AML-193 (cell line): ENCODE measurements at regions not wholly inside any gene's neighbourhood (a gene's known extent, or its start where the extent isn't known, plus 50 kb on each side); places are given as distances from the start of the nearest gene placed in this dataset.

ENCODE experiments used
- DNase-seq, 2 experiments: peaks; one replicate each; lab custom pipeline; 2025; lab: John Stamatoyannopoulos, UW

- no peak for DNase-seq
Measured at GRCh38 chr18:34594266-34594665, 115.8 kb upstream of the DTNA start.

DNA sequence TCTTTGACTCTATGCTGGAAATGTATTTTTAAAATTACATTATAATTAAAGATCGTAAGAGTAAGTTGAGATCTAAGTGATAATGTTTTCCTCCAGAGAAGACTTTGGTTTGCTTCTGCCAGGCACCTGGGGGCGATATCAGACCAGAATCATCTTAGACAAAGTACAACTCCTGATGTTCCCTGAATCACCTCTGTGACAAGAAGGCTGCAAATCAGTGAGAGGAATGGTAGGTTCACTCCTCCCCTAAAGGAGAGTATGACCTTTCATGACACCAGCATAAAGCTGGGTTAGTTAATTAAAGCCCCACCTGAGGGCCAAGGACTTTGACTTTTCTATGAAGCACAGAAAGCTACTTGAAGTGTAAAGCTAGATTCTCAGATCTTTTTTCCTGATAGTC, 114.4 kb upstream of the DTNA start:
- peak in 1 of 2 experiments; percentile 2 for DNase-seq

DNA sequence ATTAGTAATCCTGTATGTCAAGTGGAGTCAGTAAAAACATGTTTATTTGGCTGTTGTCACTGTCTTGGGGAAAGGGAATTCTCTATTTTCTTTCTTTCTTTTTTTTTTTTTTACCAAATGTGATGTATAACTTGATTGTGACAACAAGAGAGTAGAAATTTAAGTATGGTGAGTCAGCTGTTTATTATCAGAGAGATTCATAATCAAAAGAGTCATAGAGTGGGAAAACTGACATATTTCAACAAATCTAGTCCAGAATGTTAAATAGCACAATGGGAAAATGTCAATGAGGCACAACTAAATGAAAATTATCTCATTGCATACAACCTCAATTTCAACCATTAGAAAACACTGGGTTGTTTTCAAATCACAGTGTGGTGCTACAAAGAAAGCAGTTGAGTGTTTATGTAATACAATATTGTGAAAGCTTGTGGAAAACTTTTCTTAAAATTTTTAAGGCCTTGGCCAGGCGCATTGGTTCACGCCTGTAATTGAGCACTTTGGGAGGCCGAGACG, 111.9 kb upstream of the DTNA start:
- no peak for DNase-seq

- no peak for DNase-seq
Measured at GRCh38 chr18:34600158-34600557, 109.9 kb upstream of the DTNA start.

- no peak for DNase-seq
Measured at GRCh38 chr18:34600874-34601656, 109.0 kb upstream of the DTNA start.

DNA sequence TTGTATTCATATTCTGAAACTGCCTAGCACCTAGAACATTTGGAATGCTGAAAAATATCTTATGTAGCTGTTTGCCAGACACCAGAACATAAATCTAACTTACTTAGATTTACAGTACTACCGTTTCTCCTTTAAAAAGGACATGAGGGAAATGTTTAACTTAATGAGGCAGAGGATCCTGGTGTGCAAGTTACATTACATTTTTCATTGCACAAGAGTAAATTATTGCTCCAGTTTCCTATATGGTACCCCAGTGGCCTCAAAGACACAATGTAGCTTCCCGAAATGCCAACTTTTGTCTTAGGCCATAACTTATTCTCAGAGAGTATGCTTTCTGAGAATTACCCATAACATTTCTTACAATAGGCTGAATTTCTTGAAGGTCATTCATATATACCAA, 105.5 kb upstream of the DTNA start:
- peak; percentile 3 to 12 for DNase-seq

- no peak for DNase-seq
Measured at GRCh38 chr18:34606851-34607250, 103.2 kb upstream of the DTNA start.

DNA sequence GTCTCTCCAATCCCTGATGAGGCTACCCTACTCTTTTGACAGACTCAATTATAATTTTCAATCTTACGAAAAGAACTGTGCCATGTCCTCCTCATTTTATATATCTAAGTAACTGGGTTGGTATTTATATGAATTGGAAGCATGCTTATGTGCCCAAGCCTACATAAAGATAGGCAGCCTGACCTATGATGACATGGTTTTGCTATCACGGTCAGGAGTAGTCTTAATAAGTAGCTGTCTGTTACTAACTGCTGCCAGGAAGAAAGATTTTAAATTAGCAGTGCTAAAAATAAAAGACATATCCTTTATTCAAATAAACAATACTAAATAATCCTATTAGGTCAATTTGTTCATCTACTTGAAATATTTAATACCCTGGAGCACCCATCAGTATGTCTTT, 102.0 kb upstream of the DTNA start:
- no peak for DNase-seq

DNA sequence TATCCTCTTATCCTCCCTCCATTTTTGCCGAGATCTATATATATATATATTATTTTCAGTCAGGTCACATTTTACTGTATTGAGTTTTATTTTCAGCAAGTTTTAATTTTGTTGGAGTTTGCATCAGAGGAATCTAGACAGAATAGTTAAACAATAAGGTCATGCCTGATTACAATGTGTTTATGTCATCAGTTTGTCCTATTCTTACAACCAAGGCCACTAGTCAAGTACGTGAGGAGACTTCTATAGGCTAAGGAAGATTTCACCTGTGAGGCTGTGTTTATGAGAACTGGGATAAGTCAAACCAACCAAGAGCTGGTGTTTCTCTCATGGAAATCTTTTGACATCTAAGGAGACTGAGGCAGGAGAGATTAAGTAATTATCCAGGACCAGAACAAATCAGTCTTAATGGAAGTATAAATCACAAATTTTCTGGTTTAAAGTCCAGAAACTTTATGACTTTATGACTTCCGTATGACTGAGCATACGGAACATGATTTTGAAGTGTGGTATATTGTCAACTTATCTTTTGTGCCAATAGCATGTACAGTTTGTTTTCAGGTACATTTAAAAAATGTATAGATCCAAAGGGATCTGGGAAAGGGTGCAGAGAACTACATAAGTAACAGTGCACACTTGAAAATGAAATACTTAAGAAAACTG, 100.0 kb upstream of the DTNA start:
- DNase-seq: no peak

- DNase-seq: no peak
Measured at GRCh38 chr18:34611904-34612303, 98.2 kb upstream of the DTNA start.

- no peak for DNase-seq
Measured at GRCh38 chr18:34620258-34620861, 89.7 kb upstream of the DTNA start.

GRCh38 chr18:34623557-34623956, 86.5 kb upstream of the DTNA start:
- DNase-seq: no peak

DNA sequence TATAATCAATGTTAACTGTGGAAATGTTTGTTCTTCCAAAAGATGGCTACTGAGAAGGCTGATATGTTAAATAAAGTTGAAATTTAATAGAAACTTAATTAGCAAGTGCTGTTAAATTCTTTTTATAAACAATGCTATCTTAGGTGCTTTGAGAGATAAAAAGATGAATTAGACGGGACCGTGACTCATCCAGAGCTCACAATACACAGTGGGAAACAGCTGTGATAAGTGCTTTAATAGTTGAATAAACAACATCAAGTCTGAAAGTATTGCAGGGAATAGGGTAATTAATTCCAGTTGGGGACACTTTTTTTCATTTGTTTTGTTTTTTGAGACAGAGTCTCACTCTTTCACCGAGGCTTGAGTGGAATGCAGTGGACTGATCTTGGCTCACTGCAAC, 85.5 kb upstream of the DTNA start:
- DNase-seq: no peak

- no peak for DNase-seq
Measured at GRCh38 chr18:34626404-34627136, 83.5 kb upstream of the DTNA start.

- no peak for DNase-seq
Measured at GRCh38 chr18:34627137-34627920, 82.8 kb upstream of the DTNA start.

GRCh38 chr18:34631093-34631966, 78.8 kb upstream of the DTNA start:
- no peak for DNase-seq

DNA sequence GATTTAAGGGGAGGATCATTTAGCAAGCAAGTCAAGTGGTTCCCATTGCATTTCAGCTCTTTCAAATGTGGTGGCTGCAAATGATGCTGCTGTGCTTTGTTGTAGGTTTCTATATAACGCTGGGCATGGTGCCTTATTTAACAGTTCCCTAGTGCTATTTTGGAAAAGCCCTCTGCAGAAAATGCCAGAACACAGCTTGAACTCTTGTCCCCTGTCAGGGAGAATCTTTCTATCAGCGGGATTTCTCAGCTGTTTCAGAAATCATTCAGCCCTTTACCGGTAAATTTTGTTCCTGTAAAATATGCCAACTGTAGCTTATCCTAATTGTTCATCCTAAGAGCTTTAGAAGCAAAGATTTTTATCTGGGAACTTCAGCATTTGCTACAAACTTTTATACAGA, 77.8 kb upstream of the DTNA start:
- no peak for DNase-seq

GRCh38 chr18:34633368-34633767, 76.7 kb upstream of the DTNA start:
- no peak for DNase-seq

DNA sequence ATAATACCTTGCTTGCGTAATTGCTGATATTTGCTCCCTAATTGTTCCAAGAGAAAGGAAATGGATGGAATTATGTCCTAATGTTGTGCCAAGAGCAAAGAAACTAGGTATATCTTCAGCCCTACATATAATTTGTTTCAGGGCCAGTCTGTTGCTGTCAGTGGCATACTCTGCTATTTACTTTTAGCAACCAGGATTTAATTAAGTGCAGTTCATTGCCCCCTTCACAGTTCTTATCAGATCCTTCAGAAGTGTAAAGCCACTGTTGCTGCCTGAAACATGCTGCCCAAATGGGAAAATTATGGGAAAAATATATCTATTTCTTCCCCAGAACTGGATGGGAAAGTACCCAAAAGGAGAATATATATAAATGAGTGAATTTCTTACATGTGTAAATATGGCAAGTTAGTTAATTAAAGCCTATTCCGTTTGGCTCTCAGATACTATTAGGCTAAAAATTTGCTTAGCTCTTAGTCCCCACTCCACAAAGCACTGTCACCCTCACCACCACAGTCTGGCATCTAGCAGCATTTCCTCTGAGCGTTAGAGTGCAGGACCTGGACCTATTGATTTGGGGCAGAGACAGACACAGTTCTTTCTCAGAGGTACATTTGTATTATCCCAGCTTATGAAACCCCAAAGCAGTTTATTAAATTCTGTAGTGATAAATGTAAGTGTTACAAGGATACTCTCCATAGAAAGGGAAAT, 72.8 kb upstream of the DTNA start:
- DNase-seq: no peak

DNA sequence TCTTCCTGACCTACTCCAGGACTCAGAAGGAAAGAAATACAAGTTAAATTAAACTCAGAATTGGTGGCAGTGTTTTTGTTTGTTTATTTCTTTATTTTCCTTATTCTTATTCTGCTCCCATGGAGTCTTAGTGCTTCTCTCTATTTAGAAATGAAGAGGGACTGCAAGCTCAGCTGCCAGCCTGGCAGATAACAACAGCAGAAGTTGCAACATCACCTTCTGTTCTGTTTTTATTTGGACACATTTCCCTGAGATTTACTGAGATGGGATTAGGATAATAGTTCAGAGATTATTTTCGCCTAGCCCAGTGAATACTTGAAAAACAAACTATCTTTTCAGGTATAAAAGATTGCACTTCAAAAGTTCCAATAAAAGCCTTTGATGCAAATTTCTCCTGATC, 70.4 kb upstream of the DTNA start:
- DNase-seq: no peak
